GM12864 (cell line): ENCODE measurements at regions not wholly inside any gene's neighbourhood (a gene's known extent, or its start where the extent isn't known, plus 50 kb on each side); places are given as distances from the start of the nearest gene placed in this dataset.

Experiments
- DNase-seq: peaks from one replicate; pipeline ENCODE4 v3.0.0-alpha.2; 2011; ENCODE audit warnings: low read depth
- H3K4me3 ChIP-seq: 2 replicates; pipeline ENCODE4 v1.5.1; 2011; ENCODE audit warnings: mild to moderate bottlenecking, low read depth, low read length, control low read depth
- TF ChIP-seq, protein P1 (sequence below): IDR thresholded peaks from 2 replicates; pipeline ENCODE4 v1.5.1; 2011; ENCODE audit warnings: low read depth, mild to moderate bottlenecking, moderate library complexity, low read length, control low read depth, inconsistent platforms; ENCODE audit errors: missing control alignments

DNA sequence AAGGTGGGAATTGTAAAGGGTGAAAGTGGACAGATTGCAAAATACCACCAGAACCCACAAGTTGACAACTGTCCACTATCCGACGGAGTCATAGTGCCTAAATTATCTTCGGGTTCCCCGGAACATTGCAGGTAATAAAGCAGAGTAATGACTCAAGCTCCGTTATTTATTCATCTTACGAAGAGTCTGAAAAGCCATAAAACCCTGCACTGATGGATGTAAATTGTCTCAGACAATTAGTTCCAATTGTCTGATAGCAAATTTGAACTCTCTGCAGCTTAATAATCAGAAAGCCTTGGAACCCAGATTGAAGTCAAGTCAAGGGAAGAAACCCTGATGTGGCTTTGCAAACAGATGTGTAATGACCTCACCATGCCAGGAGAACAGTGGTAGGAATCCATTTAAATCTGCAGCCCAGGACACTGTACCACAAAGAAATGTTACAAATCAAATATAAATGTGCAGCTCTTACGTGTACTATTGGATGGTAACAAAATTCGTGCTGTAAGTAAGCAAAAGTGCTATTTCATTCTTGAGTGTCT, 437.3 kb upstream of the SOX11 start:
- H3K4me3 ChIP-seq, result no peak overlapping the region
- TF ChIP-seq, protein P1, sequence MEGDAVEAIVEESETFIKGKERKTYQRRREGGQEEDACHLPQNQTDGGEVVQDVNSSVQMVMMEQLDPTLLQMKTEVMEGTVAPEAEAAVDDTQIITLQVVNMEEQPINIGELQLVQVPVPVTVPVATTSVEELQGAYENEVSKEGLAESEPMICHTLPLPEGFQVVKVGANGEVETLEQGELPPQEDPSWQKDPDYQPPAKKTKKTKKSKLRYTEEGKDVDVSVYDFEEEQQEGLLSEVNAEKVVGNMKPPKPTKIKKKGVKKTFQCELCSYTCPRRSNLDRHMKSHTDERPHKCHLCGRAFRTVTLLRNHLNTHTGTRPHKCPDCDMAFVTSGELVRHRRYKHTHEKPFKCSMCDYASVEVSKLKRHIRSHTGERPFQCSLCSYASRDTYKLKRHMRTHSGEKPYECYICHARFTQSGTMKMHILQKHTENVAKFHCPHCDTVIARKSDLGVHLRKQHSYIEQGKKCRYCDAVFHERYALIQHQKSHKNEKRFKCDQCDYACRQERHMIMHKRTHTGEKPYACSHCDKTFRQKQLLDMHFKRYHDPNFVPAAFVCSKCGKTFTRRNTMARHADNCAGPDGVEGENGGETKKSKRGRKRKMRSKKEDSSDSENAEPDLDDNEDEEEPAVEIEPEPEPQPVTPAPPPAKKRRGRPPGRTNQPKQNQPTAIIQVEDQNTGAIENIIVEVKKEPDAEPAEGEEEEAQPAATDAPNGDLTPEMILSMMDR, result no peak
- no peak for DNase-seq

DNA sequence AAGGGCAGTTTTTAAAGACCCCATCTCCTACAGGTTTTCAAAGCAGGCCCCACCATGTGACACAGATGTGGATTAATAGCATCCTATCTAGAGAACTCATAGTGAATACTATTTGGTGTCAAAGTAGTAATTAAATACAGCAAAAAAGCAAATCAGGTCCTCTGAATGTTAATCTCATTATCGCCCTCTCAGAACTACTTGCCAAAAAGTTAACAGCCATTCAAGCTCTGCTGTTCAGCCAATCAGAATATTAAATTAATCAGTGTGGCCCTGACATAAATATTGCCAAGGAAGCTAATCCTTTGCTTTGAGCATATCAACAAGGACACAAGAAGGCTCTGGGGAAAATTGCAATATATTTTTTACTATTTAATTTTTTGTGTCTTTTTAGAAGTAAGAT, 428.9 kb upstream of the SOX11 start:
- TF ChIP-seq, protein P1, result no peak
- no peak for DNase-seq
- H3K4me3 ChIP-seq, result no peak overlapping the region

DNA sequence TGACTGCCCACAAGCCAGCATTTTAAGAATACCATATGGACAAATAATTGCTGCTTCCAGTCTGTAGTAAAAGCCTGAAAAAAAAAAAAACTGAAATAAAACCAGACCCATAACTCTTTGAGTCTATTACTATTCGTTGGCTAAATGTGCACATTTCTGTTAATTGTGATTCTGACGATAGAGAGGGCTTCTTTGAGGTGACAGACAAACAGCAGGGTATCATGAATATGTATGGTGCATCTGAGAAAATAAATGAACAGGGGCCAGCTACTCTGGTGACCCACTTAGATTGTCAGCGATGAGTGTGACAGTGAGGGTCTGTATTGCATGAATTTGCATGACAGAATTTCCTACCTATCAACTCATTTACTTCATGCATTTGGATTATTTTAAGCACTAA, 427.8 kb upstream of the SOX11 start:
- TF ChIP-seq, protein P1, result no peak
- no peak overlapping the region for H3K4me3 ChIP-seq
- DNase-seq, result no peak

DNA sequence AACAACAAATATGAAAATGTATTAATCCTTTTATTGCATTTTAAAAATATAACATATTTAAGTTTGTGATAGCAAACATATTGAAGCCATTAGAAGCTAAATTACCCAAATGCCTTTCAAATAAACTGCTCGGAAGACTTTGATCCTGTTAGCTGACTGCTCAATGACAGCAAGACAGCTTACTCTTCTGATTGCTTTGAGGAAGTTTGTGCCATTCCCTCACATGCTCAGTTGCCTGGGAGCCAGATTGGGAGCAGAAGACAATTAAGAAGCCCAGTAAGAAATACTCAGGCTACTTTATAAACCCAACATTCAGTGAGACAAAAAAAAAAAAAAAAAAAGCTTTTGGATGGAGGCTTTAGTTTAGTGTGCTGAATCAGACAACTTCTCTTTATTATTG, 407.1 kb upstream of the SOX11 start:
- DNase-seq, result no peak
- H3K4me3 ChIP-seq, result no peak overlapping the region
- TF ChIP-seq, protein P1, result no peak

DNA sequence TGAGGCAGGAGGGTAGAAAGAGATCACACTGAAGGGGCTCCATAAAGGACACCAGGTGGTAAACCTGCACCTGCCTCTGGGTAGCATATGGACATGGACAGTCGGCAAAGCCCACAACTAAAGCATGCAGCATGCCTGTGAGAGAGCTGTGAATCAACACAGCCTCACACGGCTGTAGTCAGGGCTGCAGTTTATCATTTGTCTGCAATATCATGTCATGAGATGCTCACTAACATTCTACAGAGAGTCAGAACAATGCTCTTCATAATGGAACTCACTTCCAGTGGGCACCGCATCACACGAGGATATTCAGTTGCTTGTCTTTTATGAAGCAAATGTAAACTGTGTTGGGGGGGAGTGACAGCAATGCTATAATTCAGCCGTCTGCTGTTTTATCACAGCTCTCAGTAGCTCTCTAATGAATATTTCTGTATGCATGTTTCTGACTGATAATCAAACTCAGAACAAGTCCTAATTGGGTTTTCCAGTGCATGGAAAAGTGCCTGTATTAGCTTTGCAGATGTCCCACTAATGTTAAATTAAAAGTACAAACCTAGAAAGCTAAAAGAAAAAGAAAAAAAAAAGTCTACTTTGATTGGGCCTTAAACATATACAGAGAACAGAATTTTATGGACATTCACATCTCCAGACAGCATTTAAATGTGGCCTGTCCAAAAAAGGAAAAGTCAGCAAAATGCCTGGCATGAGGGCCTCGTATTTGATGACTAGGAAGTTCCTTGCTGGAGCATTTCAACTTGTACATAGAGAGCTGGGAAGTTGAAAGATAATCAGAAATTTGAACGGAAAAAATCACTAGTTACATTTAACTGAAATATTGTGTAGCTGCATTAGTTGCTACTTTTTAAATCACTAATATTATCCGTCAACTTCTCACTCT, 406.1 kb upstream of the SOX11 start:
- no peak overlapping the region for H3K4me3 ChIP-seq
- DNase-seq, result no peak
- TF ChIP-seq, protein P1, result no peak

DNA sequence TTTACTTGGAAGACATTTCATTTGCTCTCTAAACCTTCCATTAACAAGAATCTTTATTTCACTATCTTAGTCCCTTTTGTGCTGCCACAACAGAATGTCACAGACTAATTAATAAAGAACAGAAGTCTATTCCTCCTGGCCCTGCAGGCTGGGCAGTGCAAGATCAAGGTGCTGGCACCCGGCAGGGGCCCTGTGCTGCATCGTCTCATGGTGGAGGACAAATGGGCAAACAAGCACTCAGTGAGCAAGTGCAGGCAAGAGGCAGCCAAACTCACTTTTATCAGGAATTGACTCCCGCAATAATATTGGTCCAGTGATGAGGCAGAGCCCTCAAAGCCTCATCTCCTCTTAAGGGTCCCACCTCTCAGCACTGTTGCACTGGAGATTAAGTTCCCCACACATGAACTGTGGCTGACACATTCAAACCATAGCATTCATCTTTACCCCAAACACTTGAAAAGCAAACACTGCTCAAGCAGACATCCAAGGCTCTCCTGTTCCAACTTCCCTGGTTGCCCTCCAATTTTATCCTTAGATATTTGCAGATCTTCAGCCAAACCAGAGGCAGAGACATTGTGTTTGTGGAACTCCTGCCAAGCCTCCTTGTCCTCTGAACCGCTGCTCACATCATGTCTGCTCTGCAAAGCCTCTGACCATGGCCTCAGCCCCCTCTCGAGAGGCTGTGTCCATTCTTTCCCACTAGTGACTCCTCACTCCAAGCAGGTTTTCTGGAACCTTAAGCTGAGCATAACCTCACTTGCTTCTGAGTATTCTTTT, 404.4 kb upstream of the SOX11 start:
- no peak overlapping the region for H3K4me3 ChIP-seq
- TF ChIP-seq, protein P1, result no peak
- no peak for DNase-seq
